Parathyroid adenoma (tissue), 2 donors: ENCODE measurements at regions not wholly inside any gene's neighbourhood (a gene's known extent, or its start where the extent isn't known, plus 50 kb on each side); places are given as distances from the start of the nearest gene placed in this dataset.
A peak's percentile ranks its signal among the peaks of the same experiment; 100 is the strongest.
"Not testable (repeated sequence)": the region's sequence is repeated elsewhere in the genome, so short reads cannot be mapped to it uniquely, and the experiment has no call there.

Source experiments
- H2AFZ ChIP-seq: fragments of 300-600 bp; sonication (generic); one replicate; pipeline ENCODE4 v1.7.0; 2017; ENCODE audit warnings: antibody characterized with exemption, mild to moderate bottlenecking
- H3K27ac ChIP-seq: fragments of 300-600 bp; sonication (generic); one replicate; pipeline ENCODE4 v1.7.0; 2017
- H3K27me3 ChIP-seq: fragments of 300-600 bp; sonication (generic); one replicate; pipeline ENCODE4 v1.7.0; 2017; ENCODE audit warnings: low read length; ENCODE audit not compliant: control insufficient read depth, insufficient read depth
- H3K36me3 ChIP-seq: fragments of 300-600 bp; sonication (generic); one replicate; pipeline ENCODE4 v1.7.0; 2017; ENCODE audit warnings: low read length; ENCODE audit not compliant: control insufficient read depth, insufficient read depth
- H3K4me1 ChIP-seq: fragments of 300-600 bp; sonication (generic); one replicate; pipeline ENCODE4 v1.7.0; 2017; ENCODE audit warnings: control low read depth
- H3K4me2 ChIP-seq: fragments of 300-600 bp; sonication (generic); one replicate; pipeline ENCODE4 v1.7.0; 2017; ENCODE audit warnings: low read length
- H3K4me3 ChIP-seq: fragments of 300-600 bp; sonication (generic); one replicate; pipeline ENCODE4 v1.7.0; 2017; ENCODE audit warnings: low read depth, low read length
- H3K79me2 ChIP-seq: fragments of 300-600 bp; sonication (generic); one replicate; pipeline ENCODE4 v1.7.0; 2017; ENCODE audit warnings: control low read depth
- H3K9ac ChIP-seq: fragments of 300-600 bp; sonication (generic); one replicate; pipeline ENCODE4 v1.7.0; 2017; ENCODE audit warnings: mild to moderate bottlenecking
- H3K9me3 ChIP-seq: fragments of 300-600 bp; sonication (generic); one replicate; pipeline ENCODE4 v1.7.0; 2017; ENCODE audit warnings: low read length; ENCODE audit not compliant: control insufficient read depth
- donor health status: primary hyperparathyroidism.

DNA sequence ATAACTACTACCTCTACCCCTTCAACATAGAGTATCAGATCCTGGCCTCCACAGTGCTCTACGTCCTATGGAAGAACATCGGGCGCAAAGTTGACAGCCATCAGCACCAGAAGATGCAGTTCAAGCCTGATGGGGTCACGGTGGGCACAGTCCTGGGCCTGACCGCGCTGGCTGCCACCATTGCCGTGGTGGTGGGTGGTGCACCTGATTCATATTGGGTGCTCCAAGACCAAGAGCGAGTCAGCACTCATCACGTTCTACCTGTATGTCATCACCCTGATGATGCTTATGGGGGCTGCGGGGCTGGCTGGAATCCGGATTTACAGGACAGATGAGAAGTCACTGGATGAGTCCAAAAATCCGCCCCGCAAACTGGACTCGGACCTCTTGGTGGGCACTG is 846.4 kb downstream of the RPIA start:
- not testable (repeated sequence) for H2AFZ ChIP-seq, H3K27me3 ChIP-seq, H3K27ac ChIP-seq, H3K36me3 ChIP-seq, H3K4me2 ChIP-seq, H3K79me2 ChIP-seq, H3K4me3 ChIP-seq, H3K9me3 ChIP-seq, H3K4me1 ChIP-seq, H3K9ac ChIP-seq

DNA sequence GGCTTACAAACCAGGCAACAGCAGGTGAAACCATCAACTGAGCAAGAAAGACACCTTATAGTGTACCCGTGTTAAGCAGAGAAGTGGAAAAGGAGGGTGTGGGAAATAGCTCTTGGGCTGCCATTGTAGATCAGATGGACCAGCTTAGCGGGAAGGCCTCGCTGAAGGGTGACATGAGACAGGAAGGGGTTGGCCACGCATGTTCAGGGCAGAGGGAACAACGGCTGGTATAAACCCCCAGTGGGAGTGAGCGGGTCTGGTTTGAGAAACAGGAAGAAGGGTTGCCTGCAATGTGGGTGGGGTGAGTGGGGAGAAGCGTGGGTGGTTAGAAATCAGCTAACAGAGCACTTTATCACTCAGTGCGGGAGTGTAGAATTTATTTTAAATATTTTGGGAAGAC is 852.6 kb downstream of the RPIA start:
- H3K4me2 ChIP-seq, H3K27ac ChIP-seq, H3K4me3 ChIP-seq, H3K9ac ChIP-seq, H3K27me3 ChIP-seq, H3K36me3 ChIP-seq, H3K9me3 ChIP-seq, H3K79me2 ChIP-seq, H2AFZ ChIP-seq, H3K4me1 ChIP-seq: not testable (repeated sequence)

DNA sequence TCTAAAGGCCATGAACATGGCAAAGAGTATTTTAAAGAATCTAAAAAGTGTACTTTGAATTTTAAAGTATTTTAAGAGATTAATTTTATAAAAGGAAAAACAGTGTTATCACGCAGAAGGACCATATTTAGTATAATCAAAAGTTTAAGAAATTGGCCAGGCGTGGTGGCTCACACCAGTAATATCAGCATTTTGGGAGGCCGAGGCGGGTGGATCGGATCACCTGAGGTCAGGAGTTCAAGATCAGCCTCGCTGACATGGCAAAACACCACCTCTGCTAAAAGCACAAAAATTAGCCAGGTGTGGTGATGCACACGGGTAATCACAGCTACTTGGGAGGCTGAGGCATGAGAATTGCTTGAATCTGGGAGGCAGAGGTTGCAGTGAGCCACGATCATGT is 887.7 kb downstream of the RPIA start:
- H3K9me3 ChIP-seq, H3K4me1 ChIP-seq, H3K9ac ChIP-seq, H3K27me3 ChIP-seq, H3K27ac ChIP-seq, H3K4me2 ChIP-seq, H2AFZ ChIP-seq, H3K79me2 ChIP-seq, H3K36me3 ChIP-seq, H3K4me3 ChIP-seq: not testable (repeated sequence)

DNA sequence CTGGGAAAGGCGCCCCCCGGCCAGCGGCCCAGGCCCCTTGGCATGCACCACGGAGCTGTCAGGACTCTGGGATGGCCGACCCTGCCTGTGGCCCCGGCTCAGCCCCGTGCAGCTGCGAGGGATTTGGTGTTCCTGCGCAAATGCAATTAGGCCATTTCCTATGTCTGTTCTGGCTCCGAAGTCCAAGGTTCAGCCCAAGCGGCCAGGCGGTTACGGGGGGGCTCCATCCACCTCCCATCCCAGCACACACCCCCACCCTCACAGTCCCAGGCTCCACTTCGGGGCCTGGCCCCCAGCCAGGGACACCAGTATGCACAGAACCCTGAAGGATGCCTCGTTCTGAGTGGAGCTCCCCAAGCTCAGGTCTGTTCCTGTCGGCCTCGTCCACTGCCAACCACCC is 891.3 kb downstream of the RPIA start:
- not testable (repeated sequence) for H3K4me2 ChIP-seq, H3K4me1 ChIP-seq, H3K9ac ChIP-seq, H3K27ac ChIP-seq, H3K4me3 ChIP-seq, H3K79me2 ChIP-seq, H3K9me3 ChIP-seq, H2AFZ ChIP-seq, H3K36me3 ChIP-seq, H3K27me3 ChIP-seq

DNA sequence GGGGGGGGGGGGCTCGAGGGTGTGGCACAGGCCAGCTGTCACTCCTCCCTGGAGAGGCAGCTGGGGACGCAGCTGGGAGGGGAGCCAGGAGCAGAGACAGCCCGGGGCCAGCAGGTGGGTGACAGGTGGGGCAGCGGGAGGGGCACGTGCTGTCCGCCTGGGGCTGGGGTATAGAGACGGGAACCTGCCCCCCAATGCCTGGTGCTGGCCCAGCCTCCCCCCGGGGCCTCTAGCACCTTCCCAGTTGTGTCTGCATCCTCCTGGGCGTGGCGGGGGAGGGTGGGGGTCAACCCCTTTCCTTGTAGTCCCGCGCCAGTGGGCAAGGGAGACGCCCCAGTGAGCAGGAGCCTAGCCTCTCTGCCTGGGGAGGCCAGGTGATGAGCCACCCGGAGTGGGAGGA is 892.6 kb downstream of the RPIA start:
- H3K4me1 ChIP-seq, H3K4me3 ChIP-seq, H3K4me2 ChIP-seq, H3K9me3 ChIP-seq, H3K27ac ChIP-seq, H3K79me2 ChIP-seq, H3K36me3 ChIP-seq, H3K9ac ChIP-seq, H2AFZ ChIP-seq, H3K27me3 ChIP-seq: not testable (repeated sequence)

DNA sequence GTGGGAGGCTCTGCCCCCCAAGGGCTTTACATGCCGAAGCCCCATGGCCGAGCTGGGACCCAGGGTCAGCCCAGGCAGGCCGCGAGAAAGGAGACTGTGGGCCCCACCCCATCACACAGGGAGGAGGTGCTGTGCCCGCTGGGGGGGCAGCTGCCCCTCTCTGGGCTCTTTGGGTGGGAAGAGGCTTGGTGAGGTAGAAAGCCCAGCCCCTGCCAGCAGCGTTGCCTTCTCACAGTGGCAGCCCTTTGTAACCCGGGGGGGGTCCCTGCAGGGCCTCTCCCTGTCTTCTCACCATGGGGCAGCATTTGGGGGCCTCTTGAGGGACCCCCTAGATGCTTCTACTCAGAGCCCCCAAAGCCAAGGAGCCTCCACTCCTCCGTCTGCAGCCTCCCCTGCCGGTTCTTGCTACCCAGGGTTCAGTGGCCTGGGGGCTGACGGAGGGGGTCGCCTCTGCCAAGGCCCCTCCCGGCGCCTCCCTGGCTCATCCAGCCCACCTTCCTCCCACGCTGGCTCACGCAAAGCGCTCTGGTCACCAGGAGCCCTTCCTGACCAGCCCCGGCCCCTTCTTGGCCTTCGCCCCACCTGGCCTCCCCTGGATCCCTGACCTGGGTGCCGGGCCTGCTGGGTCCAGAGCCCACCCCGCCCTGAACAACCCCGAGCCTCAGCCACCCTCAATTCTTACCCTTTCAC is 893.5 kb downstream of the RPIA start:
- not testable (repeated sequence) for H3K79me2 ChIP-seq, H3K36me3 ChIP-seq, H3K9me3 ChIP-seq, H3K4me1 ChIP-seq, H3K4me2 ChIP-seq, H3K27me3 ChIP-seq, H3K9ac ChIP-seq, H2AFZ ChIP-seq, H3K27ac ChIP-seq
- H3K4me3 ChIP-seq: peak overlapping the region; percentile 52

DNA sequence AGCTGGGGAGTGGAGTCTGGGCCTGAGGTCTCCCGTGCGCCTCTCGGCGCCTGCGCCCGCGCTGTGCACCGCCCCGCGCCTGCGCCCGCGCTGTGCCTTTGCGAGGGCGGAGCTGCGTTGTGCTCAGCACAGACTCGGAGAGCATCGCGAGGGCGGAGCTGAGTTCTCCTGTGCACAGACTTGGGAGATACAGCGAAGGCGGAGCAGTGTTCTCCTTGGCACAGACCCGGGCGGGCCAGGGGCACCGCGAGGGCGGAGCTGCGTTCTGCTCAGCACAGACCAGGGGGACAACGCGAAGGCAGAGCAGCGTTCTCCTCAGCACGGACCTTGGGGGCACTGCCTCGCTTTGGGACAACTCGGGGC is 894.1 kb downstream of the RPIA start:
- not testable (repeated sequence) for H3K79me2 ChIP-seq, H3K4me1 ChIP-seq, H3K27ac ChIP-seq, H3K9me3 ChIP-seq, H3K9ac ChIP-seq, H3K36me3 ChIP-seq, H3K27me3 ChIP-seq
- H3K4me2 ChIP-seq: peak overlapping the region; percentile 55
- H3K4me3 ChIP-seq: peak overlapping the region; percentile 52
- H2AFZ ChIP-seq: peak overlapping the region; percentile 38

DNA sequence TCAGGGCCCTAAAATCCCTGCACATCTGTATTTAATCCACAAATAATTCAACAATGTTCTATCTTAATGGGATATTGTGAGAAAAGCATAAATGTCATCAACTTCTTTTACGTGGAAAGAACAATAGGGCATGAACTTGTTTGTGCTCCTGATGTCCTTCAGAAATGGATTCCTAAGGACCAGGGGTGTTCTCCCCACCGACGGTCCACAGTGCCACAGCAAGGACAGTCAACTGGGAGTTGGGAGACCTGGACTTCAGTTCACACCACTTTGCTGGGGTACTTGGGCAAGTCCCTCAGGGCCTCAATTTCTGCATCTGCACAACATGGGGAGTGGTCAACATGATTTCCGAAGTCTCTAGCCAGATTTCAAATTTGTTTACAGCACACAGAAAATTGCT is 908.4 kb downstream of the RPIA start:
- not testable (repeated sequence) for H3K27me3 ChIP-seq, H3K79me2 ChIP-seq, H3K9ac ChIP-seq, H3K4me2 ChIP-seq, H3K27ac ChIP-seq, H2AFZ ChIP-seq, H3K9me3 ChIP-seq, H3K36me3 ChIP-seq, H3K4me3 ChIP-seq, H3K4me1 ChIP-seq

DNA sequence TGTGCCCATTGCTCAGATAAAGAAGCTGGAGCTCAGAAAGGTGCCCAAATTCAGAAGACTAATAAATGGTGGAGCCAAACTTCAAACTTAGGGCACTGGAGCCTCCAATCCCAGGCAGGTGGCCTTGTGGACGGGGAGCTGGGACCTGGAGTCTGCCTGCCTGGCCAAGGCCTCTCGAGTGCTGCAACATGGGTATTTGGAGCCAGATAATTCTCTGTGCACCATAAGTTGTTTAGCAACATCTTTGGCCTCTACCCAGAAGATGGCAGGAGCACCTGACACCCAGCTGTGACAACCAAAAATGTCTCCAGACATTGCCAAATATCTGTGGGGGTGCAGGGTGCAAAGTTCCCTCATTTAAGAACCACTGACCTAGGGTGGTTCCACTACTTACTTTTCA is 915.0 kb downstream of the RPIA start:
- H3K4me1 ChIP-seq, H3K27me3 ChIP-seq, H3K9me3 ChIP-seq, H2AFZ ChIP-seq, H3K79me2 ChIP-seq, H3K9ac ChIP-seq, H3K36me3 ChIP-seq, H3K4me2 ChIP-seq, H3K27ac ChIP-seq, H3K4me3 ChIP-seq: not testable (repeated sequence)

DNA sequence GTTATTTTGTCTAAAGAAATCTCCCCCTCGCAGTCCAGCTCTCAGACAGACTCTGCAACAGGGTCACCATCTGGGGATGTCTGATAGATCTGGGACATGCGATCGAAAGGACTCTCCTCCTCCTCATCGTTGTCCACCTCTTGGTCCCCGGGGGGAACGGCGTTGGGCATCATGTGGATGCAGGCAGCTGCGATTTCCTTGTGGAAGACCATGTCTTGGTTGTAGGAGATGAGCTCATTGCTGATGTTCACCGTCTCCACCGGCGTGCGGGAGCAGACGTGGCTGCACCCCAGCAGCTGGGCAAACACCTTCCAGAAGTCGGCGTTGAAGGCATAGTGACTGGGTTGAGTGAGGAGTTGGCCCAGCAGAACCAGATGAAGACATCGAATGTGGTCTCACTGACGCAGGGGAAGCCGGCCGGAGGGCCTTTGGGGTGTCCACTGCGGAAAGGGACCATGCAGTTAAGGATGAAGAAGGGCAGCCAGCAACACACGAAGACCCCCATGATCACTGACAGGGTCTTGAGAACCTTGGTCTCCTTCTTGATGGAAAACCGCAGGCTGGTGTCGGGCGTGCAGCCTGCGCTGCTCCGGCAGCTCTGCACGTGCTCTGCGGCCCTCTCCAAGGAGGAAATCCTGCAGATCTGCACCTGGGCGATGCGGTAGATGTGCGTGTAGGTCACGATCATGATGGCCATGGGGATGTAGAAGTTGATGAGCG is 918.9 kb downstream of the RPIA start:
- not testable (repeated sequence) for H3K4me2 ChIP-seq, H3K9ac ChIP-seq, H3K4me3 ChIP-seq, H3K79me2 ChIP-seq, H3K36me3 ChIP-seq, H3K27me3 ChIP-seq, H3K4me1 ChIP-seq, H2AFZ ChIP-seq, H3K27ac ChIP-seq, H3K9me3 ChIP-seq

DNA sequence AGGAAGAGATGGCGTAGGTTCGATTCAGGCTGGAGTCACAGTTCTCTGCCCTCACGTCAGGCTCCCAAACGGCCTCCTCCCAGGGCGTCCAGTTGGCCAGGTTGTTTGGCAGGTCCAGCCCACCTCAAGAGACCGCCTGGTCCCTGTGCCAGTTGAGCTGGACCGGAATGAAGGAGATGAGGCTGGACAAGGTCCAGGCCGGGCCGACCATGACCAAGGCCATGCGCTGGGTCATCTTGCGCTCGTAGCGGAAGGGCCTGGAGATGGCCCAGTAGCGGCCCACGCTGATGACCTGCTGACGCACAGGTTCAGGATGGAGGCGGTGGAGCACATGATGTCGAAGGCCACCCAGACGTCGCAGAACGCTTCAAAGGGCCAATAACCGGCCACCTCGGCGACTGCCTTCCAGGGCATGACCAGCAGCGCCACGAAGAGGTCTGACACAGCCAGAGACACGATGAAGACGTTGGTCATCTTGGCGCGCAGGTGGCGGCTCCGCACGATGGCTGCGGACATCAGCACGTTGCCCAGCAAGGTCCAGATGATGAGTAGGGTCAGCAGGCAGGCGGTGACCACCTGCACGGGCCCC is 919.5 kb downstream of the RPIA start:
- H3K4me1 ChIP-seq, H2AFZ ChIP-seq, H3K27ac ChIP-seq, H3K9me3 ChIP-seq, H3K9ac ChIP-seq, H3K4me2 ChIP-seq, H3K4me3 ChIP-seq, H3K27me3 ChIP-seq, H3K79me2 ChIP-seq, H3K36me3 ChIP-seq: not testable (repeated sequence)
